ENCODE measurements at regions not wholly inside any gene's neighbourhood (a gene's known extent, or its start where the extent isn't known, plus 50 kb on each side); places are given as distances from the start of the nearest gene placed in this dataset.

DNA sequence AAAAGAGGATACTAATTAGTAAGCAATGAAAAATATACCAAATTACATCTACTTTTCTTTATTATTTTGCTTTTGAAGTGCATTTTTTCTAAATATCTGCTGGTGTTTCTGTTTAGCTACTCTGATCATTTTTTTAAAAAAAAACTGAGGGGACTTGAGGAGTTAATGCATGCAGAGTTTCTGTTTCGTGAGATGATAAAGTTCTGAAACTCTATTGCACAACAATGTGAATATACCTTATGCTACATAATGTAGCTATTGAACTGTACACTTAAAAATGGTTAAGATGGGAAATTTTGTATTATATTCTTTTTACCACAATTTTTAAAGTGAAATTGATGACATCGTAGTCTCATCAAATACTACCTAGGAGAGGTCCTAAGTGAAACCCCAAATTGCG is 288.3 kb upstream of the NR4A3 start:
- no peak for DNase-seq (ENCODE audit: low read depth in 2 of 2)

- no peak for DNase-seq (ENCODE audit: low read depth in 2 of 2)
These were observed 283.7 kb upstream of the NR4A3 start for GRCh38 chr9:99537996-99538395.

DNA sequence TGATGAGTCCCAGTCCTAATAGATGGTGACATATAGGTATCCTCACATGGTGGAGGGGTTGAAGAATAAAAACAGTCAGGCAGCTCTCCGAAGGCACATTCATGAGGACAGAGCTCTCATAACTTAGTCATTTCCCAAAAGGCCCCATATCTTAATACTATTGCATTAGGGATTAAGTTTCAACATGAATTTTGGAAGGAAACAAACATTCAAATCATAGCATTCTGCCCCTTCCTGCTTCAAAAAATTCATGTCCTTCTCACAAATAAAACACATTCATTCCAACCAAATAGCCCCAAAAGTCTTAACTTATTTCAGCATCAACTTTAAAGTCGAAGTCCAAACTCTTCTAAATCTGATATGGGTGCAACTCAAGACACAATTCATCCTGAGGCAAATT is 277.2 kb upstream of the NR4A3 start:
- no peak for DNase-seq (ENCODE audit: low read depth in 2 of 2)

DNA sequence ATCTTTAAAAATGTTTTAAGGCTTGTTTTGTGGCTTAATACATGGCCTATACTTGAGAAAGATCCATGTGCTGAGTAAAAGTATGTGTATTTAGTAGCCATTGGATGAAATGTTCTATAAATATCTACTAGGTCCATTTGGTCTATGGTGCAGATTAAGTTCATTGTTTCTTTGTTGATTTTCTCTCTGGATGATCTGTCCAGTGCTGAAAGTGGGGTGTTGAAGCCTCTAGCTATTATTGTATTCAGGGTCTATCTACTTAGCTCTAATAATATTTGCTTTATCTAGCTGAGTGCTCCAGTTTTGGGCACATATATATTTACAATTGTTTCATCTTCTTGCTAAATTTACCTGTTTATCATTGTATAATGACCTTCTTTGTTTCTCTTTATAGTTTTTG is 272.2 kb upstream of the NR4A3 start:
- no peak for DNase-seq (ENCODE audit: low read depth in 2 of 2)

DNA sequence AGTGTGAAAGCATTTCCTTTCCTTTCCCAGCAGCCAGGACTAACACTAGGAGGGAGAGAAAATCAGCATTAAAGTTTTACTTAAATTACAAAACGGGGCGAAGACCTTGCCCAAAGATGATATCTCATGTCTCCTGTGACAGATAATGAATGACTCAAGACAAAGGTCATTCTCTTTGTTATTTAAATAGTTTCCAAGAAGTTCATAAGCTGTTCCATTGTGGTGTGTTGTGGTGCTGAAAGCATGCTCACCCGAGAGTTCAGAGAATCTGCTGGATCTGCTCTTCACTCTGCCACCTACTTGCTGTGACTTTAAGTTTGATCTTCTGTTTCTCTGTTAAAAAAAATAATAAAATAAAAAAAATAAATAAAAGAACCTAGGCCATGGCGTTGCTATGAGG is 265.9 kb upstream of the NR4A3 start:
- DNase-seq (ENCODE audit: low read depth in 2 of 2), result no peak

DNA sequence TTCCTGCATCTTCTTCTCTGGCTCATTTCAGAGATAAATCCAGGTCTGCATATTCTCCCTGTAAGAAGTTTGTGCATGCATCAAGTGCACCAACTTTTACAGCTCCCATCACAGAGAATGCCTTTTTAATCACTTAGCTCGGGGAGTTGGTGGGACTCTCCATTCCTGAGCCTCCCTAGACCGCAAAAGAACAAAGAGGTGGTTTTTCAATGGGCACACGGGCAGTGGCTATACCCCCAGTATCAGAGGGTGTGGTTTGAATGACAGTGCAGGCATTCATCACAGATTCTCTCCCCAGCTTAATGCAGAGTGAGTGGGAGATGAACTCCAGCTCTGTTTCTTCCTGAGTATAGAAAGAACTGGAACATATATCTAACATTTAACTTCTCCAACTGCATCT is 264.7 kb upstream of the NR4A3 start:
- no peak for DNase-seq (ENCODE audit: low read depth in 2 of 2)

- no peak for DNase-seq (ENCODE audit: low read depth in 2 of 2)
These were observed 263.9 kb upstream of the NR4A3 start for GRCh38 chr9:99557816-99558215.

DNA sequence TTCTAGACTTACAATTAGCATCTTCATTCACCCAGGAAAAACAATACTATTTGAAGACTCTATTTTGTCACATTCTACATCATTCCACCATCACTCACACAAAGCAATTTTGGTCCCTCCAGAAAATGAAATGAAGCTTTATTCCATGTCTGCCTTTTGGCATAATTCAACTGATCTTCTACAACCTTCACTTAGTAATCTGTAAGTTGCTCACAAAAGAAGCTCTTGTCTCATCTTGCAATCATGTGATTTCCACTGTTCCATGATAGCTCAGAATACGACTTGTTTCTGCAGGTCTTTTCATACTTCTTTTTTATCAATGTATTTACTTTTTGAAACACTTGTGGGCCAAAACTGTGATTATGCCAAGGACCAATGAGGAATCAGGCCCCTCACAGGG is 261.9 kb upstream of the NR4A3 start:
- no peak for DNase-seq (ENCODE audit: low read depth in 2 of 2)

GRCh38 chr9:99560561-99560960 is 261.1 kb upstream of the NR4A3 start:
- no peak for DNase-seq (ENCODE audit: low read depth in 2 of 2)

- no peak for DNase-seq (ENCODE audit: low read depth in 2 of 2)
These were observed 260.2 kb upstream of the NR4A3 start for GRCh38 chr9:99561509-99561917.

DNA sequence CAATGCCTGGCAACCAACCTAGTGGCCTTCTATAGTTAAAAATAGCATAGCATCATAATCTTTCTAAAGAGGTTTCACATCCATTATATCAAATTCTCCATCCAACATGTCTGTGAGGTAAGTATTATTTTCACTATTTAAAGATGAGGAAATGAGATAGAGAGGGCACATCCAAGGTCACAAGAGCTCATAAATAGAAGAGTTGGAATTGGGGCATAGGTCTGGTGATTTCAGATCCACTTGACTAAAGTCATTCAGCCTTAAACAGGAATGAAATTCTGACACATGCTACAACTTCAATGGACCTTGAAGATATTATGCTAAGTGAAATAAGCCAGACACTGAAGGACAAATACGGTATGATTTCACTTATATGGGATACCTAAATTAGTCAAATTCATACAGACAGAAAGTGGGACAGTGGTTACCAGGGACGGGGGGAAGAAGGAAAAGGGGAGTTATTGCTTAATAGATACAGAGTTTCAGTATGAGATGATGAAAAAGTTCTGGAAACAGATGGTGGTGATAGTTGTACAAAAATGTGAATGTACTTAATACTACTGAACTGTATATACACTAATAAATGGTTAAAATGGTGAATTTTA is 259.6 kb upstream of the NR4A3 start:
- DNase-seq (ENCODE audit: low read depth in 2 of 2), result no peak

- no peak for DNase-seq (ENCODE audit: low read depth in 2 of 2)
These were observed 258.3 kb upstream of the NR4A3 start for GRCh38 chr9:99563364-99563763.

GRCh38 chr9:99565203-99565602 is 256.5 kb upstream of the NR4A3 start:
- DNase-seq (ENCODE audit: low read depth in 2 of 2), result no peak

DNA sequence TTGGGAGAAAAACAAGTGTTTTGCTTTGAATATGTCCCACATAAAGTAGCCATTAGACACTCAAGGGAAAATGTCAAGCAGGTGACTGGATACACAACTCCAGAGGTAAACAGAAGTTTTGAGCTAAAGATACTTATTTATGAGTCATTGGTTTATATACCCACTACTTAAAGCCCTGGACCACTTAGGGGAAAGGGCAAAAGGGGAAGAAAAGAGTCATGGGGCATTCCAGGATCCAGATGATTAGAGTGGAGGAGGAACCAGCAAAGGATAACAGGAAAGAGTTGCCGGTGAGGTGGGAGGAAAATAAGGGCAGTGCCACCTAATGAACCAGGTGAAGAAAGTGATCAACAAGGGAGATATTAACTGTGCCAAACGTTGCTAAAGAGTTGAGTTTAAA is 254.2 kb upstream of the NR4A3 start:
- no peak for DNase-seq (ENCODE audit: low read depth in 2 of 2)

- DNase-seq (ENCODE audit: low read depth in 2 of 2), result no peak
These were observed 251.8 kb upstream of the NR4A3 start for GRCh38 chr9:99569840-99570239.

DNA sequence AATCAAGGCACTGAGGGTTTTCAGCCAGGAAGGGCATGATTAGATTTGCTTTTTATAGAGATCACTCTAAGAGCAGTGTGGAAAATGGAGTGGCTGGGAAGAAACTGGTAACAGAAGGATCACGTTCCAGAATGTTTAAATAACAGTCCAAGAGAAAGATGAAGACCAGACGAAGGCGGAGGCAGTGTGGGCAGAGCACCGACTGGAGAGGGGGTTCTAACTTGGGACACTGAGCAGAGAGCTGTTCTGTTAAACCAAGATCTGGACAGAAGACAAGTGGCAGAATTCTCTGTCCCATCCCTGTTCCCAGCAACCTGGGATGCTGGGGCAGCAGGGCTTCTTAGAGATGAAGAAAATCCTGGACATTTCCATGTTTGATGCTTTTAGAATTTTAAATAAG is 249.1 kb upstream of the NR4A3 start:
- no peak for DNase-seq (ENCODE audit: low read depth in 2 of 2)

DNA sequence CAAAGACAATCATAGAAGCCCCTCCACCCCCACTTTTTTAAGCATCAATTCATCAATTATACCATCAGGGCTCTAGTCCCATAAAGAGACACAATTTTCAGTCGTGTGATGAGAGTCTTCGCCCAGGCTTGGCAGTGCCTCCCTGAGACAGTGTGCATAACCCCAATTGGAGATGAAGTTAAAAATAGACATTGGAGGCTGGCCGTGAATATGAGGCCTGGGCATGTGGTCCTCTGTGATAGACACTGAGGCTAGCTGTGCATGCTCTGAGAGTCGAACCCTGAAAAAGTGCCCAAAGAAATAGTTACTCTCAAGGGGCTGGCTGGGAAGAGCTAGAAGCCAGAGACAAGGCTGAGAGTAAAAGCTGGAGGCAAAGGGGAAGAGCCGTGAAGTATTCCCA is 248.6 kb upstream of the NR4A3 start:
- no peak for DNase-seq (ENCODE audit: low read depth in 2 of 2)

- no peak for DNase-seq (ENCODE audit: low read depth in 2 of 2)
These were observed 247.8 kb upstream of the NR4A3 start for GRCh38 chr9:99573886-99574285.

- DNase-seq (ENCODE audit: low read depth in 2 of 2), result no peak
These were observed 245.7 kb upstream of the NR4A3 start for GRCh38 chr9:99576002-99576401.

DNA sequence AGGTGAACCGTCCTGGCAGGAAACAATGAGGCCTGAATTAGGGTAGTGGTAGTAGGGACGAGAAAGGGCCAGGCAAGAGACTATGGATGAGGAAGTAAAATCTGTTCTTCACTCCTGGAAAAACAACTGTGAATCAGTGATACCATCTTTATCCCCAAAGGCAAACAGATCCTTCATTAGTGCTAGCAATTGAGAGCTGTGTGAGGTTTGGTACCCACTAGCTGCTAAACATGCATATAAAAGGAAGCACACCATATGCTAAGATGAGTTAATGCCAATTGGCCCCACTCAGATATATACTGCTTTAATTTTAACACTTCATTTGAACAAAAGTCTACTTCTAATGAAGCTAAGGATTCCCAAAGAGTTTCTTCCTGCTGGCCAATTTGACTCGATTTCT is 244.8 kb upstream of the NR4A3 start:
- no peak for DNase-seq (ENCODE audit: low read depth in 2 of 2)

GRCh38 chr9:99577351-99577750 is 244.3 kb upstream of the NR4A3 start:
- DNase-seq (ENCODE audit: low read depth in 2 of 2), result no peak

- DNase-seq (ENCODE audit: low read depth in 2 of 2), result no peak
These were observed 243.0 kb upstream of the NR4A3 start for GRCh38 chr9:99578666-99579065.

DNA sequence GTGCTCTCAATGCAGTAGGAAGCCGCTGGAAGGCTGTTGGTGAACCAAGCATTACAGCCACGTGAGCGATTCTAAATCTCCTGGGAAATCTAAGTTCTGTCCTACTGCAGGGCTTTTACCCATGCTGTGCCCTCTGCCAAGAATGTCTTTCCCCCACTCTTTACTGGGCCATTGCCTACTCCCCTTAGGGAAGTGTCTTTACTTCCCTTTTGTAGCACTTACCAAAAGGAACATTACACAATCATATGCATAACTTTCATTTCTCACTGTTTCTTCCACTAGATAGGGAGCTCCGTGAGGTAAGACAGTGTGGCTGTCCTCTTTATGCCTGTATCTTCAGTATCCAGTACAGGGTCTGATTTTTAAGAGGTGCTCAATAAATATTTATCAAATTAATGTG is 241.7 kb upstream of the NR4A3 start:
- no peak for DNase-seq (ENCODE audit: low read depth in 2 of 2)

DNA sequence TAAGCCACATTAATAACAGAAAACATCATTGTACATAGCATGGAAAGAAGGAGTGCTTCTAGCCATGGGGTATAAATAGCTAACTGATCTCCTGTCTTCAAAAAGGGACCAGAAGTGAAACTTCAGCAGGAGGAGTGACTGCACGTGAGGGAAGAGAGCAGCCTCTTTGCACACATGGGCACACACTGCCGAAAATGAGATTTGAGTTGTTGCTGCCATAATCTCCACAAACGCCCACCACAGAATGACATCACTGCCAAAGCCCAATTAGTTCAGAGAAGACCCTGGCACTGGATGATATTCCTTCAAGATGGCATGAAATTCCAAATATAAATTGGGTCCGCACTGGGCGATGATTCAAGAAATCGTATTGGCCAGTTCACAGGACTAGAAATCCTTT is 238.9 kb upstream of the NR4A3 start:
- no peak for DNase-seq (ENCODE audit: low read depth in 2 of 2)

DNA sequence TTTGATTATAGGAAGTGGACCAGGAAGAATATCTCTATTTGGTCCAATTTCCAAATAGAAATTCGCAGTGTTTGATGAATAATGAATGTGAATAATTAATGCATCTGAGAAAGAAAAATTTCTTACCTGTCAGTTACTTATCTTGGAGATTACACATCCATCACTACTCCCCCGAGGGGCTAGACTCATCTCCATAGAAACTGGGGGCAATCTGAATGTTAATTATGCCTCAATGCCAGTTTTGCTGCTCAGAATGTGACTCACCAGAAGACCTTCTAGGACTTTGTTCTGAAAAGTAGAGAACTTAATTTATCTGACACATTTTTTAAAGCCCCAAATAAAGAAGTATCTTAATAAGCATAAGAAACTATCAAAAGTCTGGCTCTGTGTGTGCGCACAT is 233.4 kb upstream of the NR4A3 start:
- DNase-seq (ENCODE audit: low read depth in 2 of 2), result no peak

Measured in stimulated activated CD8-positive, alpha-beta memory T cell treated with anti-CD3 and anti-CD28 coated beads, Interleukin-7, amount 100 ng/mL, for 1 hour (primary cell).